Right atrium auricular region (tissue), 2 donors: ENCODE measurements at regions not wholly inside any gene's neighbourhood (a gene's known extent, or its start where the extent isn't known, plus 50 kb on each side); places are given as distances from the start of the nearest gene placed in this dataset.

Experiments used
- DNase-seq: peaks from one replicate; pipeline ENCODE4 v3.0.0-alpha.2; 2019; ENCODE audit warnings: low spot score
- H3K27ac ChIP-seq, 2 donors: fragments of 200-600 bp; sonication (generic); 1 replicate in 1 of 2; 2 replicates in 1 of 2; pipeline ENCODE4 v1.5.1; 2016 to 2019
- H3K27me3 ChIP-seq, 2 donors: fragments of 200-600 bp; sonication (generic); one replicate each; pipeline versions ENCODE4 v1.5.1 to v1.6.0; 2017 to 2019
- H3K36me3 ChIP-seq: fragments of 200-600 bp; sonication (generic); one replicate; pipeline ENCODE4 v1.5.1; 2016
- H3K4me1 ChIP-seq, 2 donors: fragments of 200-600 bp; sonication (generic); one replicate each; pipeline versions ENCODE4 v1.5.1 to v1.6.0; 2017 to 2019
- H3K4me3 ChIP-seq, 2 donors: fragments of 200-600 bp; sonication (generic); 1 replicate in 1 of 2; 2 replicates in 1 of 2; pipeline ENCODE4 v1.5.1; 2017 to 2019; ENCODE audit warnings: mild to moderate bottlenecking in 1 of 2, moderate library complexity in 1 of 2
- H3K9me3 ChIP-seq, 2 donors: fragments of 200-600 bp; sonication (generic); one replicate each; pipeline ENCODE4 v1.5.1; 2019
- TF ChIP-seq, protein P1 (sequence below), 2 donors: fragments of 200-600 bp; sonication (generic); IDR thresholded peaks; one replicate each; pipeline ENCODE4 v1.5.1; 2019; ENCODE audit warnings: antibody characterized with exemption in 2 of 2

DNA sequence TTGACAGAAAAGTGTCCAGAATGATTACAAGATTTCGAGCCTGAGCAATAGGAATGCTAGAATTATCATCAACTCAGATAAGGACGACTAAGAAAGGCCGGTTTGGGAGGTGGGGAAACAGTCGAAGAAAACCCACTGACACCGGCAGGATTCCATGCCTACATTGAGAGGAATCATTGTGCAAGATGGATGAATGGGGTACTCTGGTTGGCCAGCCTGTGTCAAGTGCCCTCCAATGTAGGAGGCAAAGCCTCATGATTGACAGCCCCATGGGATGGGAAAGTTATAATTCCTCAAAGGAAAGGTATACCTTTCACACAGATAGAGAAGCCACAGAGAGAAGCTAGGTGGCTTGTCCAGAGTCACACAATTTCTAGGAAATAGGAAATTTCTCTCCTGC lies 153.5 kb upstream of the CTTNBP2NL start:
- DNase-seq: no peak
- Histone ChIP-seq H3K27ac (no peak overlapping the region), H3K4me1 (peaks cover 0 to 12% of the 10 kb centered on the region in 2 donors), H3K36me3 (no peaks in the 10 kb centered on the region), H3K27me3 (no peaks in the 10 kb centered on the region), H3K4me3 (no peak overlapping the region), H3K9me3 (no peaks in the 10 kb centered on the region)
- TF ChIP-seq, protein P1, sequence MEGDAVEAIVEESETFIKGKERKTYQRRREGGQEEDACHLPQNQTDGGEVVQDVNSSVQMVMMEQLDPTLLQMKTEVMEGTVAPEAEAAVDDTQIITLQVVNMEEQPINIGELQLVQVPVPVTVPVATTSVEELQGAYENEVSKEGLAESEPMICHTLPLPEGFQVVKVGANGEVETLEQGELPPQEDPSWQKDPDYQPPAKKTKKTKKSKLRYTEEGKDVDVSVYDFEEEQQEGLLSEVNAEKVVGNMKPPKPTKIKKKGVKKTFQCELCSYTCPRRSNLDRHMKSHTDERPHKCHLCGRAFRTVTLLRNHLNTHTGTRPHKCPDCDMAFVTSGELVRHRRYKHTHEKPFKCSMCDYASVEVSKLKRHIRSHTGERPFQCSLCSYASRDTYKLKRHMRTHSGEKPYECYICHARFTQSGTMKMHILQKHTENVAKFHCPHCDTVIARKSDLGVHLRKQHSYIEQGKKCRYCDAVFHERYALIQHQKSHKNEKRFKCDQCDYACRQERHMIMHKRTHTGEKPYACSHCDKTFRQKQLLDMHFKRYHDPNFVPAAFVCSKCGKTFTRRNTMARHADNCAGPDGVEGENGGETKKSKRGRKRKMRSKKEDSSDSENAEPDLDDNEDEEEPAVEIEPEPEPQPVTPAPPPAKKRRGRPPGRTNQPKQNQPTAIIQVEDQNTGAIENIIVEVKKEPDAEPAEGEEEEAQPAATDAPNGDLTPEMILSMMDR (IDR thresholded peaks at IDR 0.05): no peak

DNA sequence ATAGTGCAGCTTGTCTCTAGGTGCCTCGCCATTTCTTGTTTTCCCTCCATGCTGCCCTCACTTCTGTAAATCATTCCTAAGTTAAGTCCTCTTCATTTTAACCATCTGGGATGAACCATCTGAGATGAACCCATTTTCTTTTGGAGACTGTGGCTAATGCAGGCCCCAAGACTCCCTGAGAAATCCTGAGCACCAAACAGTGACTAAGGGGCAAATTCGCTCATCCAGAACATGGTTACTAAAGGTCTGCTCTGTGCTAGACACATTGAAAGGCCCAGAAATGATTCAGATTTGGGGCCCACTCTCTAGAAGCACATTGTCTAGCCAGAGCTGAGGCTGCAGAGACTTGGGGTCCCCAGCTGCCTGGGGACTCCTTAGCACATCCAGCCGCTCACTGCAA lies 151.9 kb upstream of the CTTNBP2NL start:
- H3K4me1 ChIP-seq: peaks cover 0 to 20% of the 10 kb centered on the region in 2 donors
- H3K27ac ChIP-seq: no peak overlapping the region
- H3K36me3 ChIP-seq: no peaks in the 10 kb centered on the region
- DNase-seq: no peak
- H3K4me3 ChIP-seq: no peak overlapping the region
- H3K9me3 ChIP-seq: no peaks in the 10 kb centered on the region
- no peaks in the 10 kb centered on the region for H3K27me3 ChIP-seq
- TF ChIP-seq, protein P1 (IDR thresholded peaks at IDR 0.05): no peak

DNA sequence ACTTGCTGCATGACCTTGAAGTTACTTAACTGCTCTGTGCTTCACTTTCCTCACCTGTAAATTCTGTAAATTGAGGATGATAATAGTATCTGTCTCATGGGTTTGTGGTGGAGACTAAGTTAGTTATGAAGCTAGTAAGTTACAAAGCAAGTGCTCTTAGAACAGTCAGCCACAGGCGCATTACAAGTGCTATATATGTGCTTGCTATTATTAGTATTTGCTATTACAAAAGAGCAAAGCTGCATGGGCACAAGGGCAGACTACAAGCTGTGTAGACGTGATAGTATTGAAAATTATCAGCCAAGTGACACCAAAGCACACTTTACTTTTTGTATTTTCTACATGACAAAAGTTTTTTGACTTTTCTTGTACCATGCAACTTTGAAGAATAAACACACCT lies 150.9 kb upstream of the CTTNBP2NL start:
- Histone ChIP-seq H3K4me1 (peaks cover 0 to 20% of the 10 kb centered on the region in 2 donors), H3K4me3 (no peak overlapping the region), H3K27me3 (no peaks in the 10 kb centered on the region), H3K27ac (no peak overlapping the region), H3K9me3 (no peaks in the 10 kb centered on the region), H3K36me3 (no peaks in the 10 kb centered on the region)
- TF ChIP-seq, protein P1 (IDR thresholded peaks at IDR 0.05): no peak
- DNase-seq: no peak

DNA sequence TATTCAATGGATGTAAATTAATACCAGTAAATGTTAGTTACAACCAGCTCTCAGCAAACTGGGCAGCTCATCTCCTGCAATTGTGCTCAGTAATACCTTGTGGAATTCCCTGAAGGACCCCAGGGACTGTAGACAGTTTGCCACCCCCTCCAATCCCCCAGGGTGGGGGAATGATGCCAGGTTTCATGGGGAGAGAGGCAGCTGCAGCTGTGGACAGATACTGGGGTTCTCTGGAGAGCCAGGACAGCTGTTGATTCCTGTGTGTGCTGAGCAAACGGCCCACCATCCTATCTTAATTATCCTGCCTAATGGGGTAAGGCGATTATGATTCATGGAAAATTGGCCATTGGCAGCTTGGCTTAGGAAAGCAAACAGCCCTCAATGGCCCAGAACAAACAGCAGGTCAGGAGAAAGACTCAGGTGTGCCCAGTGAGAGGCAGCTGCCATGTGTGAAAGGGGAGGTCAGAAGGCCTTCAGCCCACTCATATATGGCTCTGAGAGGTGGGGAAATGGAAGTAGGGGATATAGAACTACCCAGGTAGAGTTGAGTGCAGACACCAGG lies 148.9 kb upstream of the CTTNBP2NL start:
- no peaks in the 10 kb centered on the region for H3K9me3 ChIP-seq
- no peaks in the 10 kb centered on the region for H3K27me3 ChIP-seq
- TF ChIP-seq, protein P1 (IDR thresholded peaks at IDR 0.05): no peak
- H3K36me3 ChIP-seq: no peaks in the 10 kb centered on the region
- peaks cover 0 to 20% of the 10 kb centered on the region in 2 donors for H3K4me1 ChIP-seq
- no peak overlapping the region for H3K4me3 ChIP-seq
- DNase-seq: no peak
- H3K27ac ChIP-seq: no peak overlapping the region

DNA sequence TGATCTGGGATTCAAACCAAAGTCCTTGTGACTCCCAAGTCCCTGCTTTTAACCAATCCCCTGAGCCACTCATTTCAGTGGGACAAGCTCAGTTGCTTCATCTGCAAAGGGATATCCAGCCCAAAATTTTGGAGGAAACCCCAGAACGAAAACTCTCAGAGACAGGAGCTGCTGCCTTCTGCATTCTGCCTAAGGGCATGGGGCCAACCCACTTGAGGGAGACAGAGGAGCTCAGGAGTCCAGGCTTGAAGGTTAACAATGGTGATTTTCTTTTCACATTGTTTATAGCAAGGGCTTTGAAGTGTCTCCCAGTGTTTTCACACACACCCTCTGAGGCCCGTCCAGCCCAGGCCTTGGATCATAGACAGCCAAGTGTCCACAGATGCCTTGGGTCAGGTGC lies 148.1 kb upstream of the CTTNBP2NL start:
- no peaks in the 10 kb centered on the region for H3K27me3 ChIP-seq
- H3K36me3 ChIP-seq: no peaks in the 10 kb centered on the region
- no peak overlapping the region for H3K4me3 ChIP-seq
- TF ChIP-seq, protein P1 (IDR thresholded peaks at IDR 0.05): no peak
- no peak for DNase-seq
- H3K4me1 ChIP-seq: peaks cover 0 to 20% of the 10 kb centered on the region in 2 donors
- no peak overlapping the region for H3K27ac ChIP-seq
- no peaks in the 10 kb centered on the region for H3K9me3 ChIP-seq

DNA sequence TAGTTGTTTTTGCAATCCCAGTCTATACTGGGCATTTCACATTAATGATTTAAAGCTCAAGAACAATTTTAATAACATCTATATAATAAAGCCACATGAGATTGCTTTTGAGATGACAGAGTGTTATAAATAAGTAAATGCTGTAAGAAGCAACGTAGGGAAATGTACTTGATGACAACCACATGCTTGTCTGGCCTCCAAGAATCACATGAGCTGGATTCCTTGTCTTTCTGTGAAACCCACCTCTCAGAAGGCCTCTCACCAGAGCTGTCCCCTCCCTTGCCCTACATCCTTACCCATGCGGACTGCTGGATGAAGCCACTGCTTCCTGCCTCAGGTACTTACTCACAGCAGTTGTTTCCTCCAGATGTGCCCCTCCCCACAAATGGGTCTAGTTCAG lies 145.1 kb upstream of the CTTNBP2NL start:
- H3K27me3 ChIP-seq: no peaks in the 10 kb centered on the region
- no peaks in the 10 kb centered on the region for H3K36me3 ChIP-seq
- peaks cover 0 to 10% of the 10 kb centered on the region in 2 donors for H3K4me1 ChIP-seq
- no peak overlapping the region for H3K4me3 ChIP-seq
- TF ChIP-seq, protein P1 (IDR thresholded peaks at IDR 0.05): no peak
- no peak overlapping the region for H3K27ac ChIP-seq
- H3K9me3 ChIP-seq: no peaks in the 10 kb centered on the region
- DNase-seq: no peak
